ENCODE measurements at regions not wholly inside any gene's neighbourhood (a gene's known extent, or its start where the extent isn't known, plus 50 kb on each side); places are given as distances from the start of the nearest gene placed in this dataset.

DNA sequence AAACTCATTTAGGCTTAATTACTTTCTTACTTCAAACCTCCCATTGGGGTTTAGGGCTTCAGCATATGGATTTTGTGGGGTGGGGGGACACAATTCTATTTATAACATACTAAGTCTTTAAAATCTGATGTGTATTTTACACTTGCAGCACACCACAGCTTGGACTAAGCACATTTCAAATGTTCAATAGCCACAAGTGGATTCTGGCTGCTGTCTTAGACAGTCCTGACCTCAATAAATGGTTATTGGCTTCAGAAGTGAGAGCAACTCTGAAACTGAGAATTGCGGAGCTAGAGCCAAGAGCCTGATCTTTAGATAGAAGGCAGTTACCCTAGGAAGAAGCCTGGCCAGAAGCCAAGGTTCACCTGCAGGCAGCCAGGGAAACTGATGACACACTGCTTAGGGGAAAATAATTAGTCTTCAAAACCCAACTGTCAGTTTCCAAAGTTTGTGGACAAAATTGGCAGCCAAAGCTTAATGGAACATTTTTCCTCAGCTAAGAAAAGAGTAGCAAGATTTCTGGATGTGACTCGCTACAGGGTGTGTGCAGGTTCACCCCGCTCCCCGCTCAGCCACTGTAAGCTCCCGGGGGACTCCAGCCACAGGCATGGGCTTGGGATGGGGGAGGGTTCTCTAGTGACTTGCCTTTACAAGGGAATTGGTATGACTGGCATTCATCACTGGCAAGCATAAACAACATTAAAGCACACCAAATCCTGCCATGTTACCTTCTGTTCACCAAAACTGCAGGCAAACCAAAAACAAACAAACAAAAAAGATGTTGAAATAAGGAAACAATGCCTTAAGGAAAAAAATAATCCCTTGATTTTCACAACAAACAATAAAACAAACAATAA is 219.8 kb downstream of the TFAP2A start:
- Histone ChIP-seq H3K4me1 (no peaks in the 10 kb centered on the region), H3K4me3 (no peak overlapping the region), H3K27ac (replicated peaks) (no peak overlapping the region), H3K36me3 (no peaks in the 10 kb centered on the region), H3K9me3 (replicated peaks) (no peaks in the 10 kb centered on the region), H3K27me3 (ENCODE audit: low read depth) (no peaks in the 10 kb centered on the region)
- no peak for DNase-seq
- TF ChIP-seq, protein P1, sequence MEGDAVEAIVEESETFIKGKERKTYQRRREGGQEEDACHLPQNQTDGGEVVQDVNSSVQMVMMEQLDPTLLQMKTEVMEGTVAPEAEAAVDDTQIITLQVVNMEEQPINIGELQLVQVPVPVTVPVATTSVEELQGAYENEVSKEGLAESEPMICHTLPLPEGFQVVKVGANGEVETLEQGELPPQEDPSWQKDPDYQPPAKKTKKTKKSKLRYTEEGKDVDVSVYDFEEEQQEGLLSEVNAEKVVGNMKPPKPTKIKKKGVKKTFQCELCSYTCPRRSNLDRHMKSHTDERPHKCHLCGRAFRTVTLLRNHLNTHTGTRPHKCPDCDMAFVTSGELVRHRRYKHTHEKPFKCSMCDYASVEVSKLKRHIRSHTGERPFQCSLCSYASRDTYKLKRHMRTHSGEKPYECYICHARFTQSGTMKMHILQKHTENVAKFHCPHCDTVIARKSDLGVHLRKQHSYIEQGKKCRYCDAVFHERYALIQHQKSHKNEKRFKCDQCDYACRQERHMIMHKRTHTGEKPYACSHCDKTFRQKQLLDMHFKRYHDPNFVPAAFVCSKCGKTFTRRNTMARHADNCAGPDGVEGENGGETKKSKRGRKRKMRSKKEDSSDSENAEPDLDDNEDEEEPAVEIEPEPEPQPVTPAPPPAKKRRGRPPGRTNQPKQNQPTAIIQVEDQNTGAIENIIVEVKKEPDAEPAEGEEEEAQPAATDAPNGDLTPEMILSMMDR (IDR thresholded peaks at IDR 0.05; ENCODE audit: borderline replicate concordance), result no peak
- intact Hi-C loops (cut with micrococcal nuclease), result no loop called here

DNA sequence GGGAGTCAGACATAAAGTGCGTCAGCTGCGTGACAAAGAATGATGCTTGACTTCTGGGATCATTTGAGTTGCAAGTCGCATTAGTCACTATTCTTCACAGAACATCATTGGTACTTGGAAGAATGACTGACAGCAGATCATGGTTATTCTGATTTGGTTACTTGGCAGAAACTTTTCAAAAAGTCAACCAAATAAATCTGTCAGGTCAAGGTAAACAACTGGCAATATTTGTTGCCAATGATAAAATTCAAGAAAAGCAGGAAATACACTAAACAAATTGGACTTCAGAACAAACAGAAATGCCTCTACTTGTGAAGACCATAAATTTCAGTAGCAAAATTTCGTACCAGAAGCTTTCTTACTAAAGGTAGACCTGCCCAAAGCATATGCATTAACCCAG is 221.6 kb downstream of the TFAP2A start:
- Histone ChIP-seq H3K27ac (replicated peaks) (no peak overlapping the region), H3K4me3 (no peak overlapping the region), H3K27me3 (ENCODE audit: low read depth) (no peaks in the 10 kb centered on the region), H3K36me3 (no peaks in the 10 kb centered on the region), H3K9me3 (replicated peaks) (no peaks in the 10 kb centered on the region), H3K4me1 (no peaks in the 10 kb centered on the region)
- intact Hi-C loops (cut with micrococcal nuclease), result no loop called here
- DNase-seq, result no peak
- TF ChIP-seq, protein P1 (IDR thresholded peaks at IDR 0.05; ENCODE audit: borderline replicate concordance), result no peak

DNA sequence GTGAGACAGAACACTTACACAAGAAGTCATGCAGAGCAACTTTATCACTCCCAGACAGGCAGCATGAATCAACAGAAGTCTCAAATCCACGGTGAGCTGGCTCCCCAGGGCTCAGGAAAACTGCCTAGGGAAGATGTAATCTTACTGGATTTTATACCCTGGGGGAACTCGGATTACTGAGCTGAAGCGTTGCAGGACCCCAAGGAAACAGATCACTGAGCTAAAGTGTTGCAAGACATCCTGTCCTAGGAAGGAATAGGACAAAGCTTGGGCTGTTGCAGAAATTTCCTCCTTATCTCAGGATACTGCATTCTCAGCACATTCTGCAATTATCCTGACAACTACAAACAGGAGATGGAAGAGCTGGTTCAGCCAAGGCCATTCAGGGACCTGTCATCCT is 224.8 kb downstream of the TFAP2A start:
- H3K27ac ChIP-seq (replicated peaks), result no peak overlapping the region
- TF ChIP-seq, protein P1 (IDR thresholded peaks at IDR 0.05; ENCODE audit: borderline replicate concordance), result no peak
- no peaks in the 10 kb centered on the region for H3K27me3 ChIP-seq (ENCODE audit: low read depth)
- intact Hi-C loops (cut with micrococcal nuclease), result no loop called here
- no peak overlapping the region for H3K4me3 ChIP-seq
- H3K9me3 ChIP-seq (replicated peaks), result no peaks in the 10 kb centered on the region
- H3K36me3 ChIP-seq, result no peaks in the 10 kb centered on the region
- no peaks in the 10 kb centered on the region for H3K4me1 ChIP-seq
- DNase-seq, result no peak

DNA sequence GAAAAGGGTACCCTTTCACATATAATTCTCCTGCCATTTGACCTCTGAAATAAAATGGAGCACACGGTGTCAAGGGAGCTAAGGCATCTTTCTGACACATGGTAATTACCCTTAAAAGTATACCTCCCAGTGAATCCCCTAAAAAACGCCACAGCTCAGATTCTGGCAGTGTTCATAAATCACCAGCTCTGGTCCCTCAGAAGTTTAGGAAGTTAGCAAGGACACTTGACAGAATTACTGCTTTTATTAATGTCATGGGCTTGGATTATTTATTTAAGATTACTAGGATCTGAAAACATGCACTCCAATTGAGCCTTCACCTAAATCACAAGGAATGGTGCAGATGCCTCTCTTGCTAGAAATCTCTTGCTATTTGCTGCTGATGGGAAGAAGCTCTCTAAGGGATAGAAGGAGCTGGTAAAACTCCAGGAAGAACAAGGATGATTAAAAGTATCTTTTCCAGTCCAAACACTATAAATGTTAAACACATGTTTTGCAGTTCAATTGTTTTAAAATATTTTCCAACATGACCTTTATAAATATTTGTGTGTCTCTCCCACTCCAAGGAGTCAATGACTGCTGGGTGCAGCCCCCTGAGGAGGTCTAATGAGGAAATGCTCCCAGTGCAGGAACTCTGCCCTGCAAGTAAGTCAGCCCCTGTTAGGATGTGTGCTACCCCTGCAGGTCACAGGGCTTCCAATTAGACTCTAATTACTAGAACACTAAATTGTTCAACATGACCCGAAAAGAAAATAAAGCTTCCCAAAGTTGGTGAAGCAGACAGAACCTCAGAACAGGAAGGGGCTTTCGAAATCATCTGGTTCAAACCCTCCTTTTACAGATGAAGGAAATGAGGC is 230.3 kb downstream of the TFAP2A start:
- no peak overlapping the region for H3K27ac ChIP-seq (replicated peaks)
- no peaks in the 10 kb centered on the region for H3K9me3 ChIP-seq (replicated peaks)
- DNase-seq, result no peak
- H3K4me1 ChIP-seq, result no peaks in the 10 kb centered on the region
- intact Hi-C loops (cut with micrococcal nuclease), result no loop called here
- TF ChIP-seq, protein P1 (IDR thresholded peaks at IDR 0.05; ENCODE audit: borderline replicate concordance), result no peak
- H3K4me3 ChIP-seq, result no peak overlapping the region
- H3K36me3 ChIP-seq, result no peaks in the 10 kb centered on the region
- H3K27me3 ChIP-seq (ENCODE audit: low read depth), result no peaks in the 10 kb centered on the region

DNA sequence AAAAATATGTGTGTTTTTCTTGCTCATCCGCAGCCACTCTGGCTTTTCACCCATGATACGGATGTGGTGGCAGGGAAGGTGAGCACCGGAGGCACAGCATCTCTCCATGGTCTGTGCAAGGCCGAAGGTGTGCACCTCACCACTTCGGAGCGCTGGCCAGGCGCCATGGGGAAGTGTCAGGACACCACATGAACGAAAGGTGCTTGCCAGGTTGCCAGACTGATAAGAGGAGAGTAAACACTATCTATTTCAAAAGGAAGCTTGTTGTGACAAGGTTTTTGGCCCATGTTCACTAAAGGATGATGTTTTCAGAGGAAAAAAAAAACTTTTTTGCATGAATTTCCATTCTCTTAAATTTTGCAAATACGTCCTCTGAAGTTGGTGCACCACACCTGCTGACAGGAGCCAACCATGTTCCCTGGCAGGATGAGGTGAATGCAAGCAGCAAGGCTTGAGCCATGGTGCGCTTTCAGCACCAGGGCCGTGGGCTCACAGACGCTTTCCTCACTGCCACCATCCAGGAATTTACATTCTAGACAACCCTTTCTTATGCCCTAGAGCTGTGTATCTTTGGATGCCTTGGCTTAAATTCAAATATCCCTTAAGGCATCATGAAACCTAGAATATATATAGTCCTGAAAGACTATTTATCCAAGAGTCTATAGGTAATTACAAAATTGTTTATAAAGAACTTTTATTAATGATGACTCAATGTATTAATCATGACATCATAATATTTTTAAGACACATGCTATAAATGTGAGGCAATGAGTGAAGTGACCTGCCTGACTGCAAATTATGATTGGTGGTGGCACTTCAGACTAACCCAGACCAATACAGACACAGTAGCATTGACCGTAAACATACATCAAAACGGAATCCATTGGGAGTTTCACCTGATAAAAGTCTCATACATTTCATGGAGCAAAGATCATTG is 234.5 kb downstream of the TFAP2A start:
- no peaks in the 10 kb centered on the region for H3K36me3 ChIP-seq
- intact Hi-C loops (cut with micrococcal nuclease), result no loop called here
- H3K9me3 ChIP-seq (replicated peaks), result no peaks in the 10 kb centered on the region
- H3K27ac ChIP-seq (replicated peaks), result no peak overlapping the region
- TF ChIP-seq, protein P1 (IDR thresholded peaks at IDR 0.05; ENCODE audit: borderline replicate concordance), result no peak
- no peaks in the 10 kb centered on the region for H3K27me3 ChIP-seq (ENCODE audit: low read depth)
- DNase-seq, result no peak
- H3K4me1 ChIP-seq, result no peaks in the 10 kb centered on the region
- H3K4me3 ChIP-seq, result no peak overlapping the region

Measured in left ventricle myocardium inferior (tissue), 1 donor.